Activated CD8-positive, alpha-beta memory T cell treated with anti-CD3 and anti-CD28 coated beads for 1 hour (primary cell): ENCODE measurements at regions not wholly inside any gene's neighbourhood (a gene's known extent, or its start where the extent isn't known, plus 50 kb on each side); places are given as distances from the start of the nearest gene placed in this dataset.

Source experiments
- DNase-seq, 2 donors: peaks; one replicate each; pipeline ENCODE4 v3.0.0-alpha.2; 2020; ENCODE audit warnings: low read depth in 1 of 2; ENCODE audit errors: extremely low read depth in 1 of 2

DNA sequence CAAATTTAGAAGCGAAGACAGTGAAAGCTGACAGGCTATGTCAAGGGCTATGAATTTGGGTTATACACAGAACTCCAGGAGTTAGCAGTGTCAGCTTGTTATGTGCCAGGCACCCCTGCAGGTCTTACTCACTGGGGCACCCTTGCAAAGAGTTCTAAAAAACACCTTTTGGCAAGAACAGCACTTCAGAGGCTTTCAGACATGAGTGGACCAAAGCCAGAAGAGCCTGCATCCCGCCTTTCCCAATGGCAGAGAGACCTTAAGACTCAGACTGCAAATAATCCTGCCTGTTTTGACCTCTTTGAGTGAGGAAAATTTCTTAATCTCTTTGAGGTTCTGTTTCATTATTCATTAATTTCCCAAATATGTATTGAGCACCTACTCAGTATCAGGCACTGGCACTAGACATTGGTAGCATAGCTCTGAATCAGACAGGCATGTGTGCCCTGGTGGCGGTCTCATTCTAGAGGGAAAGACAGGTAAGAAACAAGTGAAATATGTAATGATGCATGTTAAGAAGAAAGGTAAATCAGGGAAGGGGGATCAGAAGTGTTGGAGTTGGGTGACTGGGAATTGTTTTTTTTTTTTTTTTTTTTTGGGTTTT lies 280.0 kb downstream of the KBTBD8 start:
- no peak for DNase-seq

GRCh38 chr3:67286586-67286985 lies 288.5 kb downstream of the KBTBD8 start:
- no peak for DNase-seq

- DNase-seq, result no peak
Observed at GRCh38 chr3:67288466-67289106, 290.5 kb downstream of the KBTBD8 start.

- DNase-seq, result no peak
Observed at GRCh38 chr3:67289626-67290025, 291.5 kb downstream of the KBTBD8 start.

DNA sequence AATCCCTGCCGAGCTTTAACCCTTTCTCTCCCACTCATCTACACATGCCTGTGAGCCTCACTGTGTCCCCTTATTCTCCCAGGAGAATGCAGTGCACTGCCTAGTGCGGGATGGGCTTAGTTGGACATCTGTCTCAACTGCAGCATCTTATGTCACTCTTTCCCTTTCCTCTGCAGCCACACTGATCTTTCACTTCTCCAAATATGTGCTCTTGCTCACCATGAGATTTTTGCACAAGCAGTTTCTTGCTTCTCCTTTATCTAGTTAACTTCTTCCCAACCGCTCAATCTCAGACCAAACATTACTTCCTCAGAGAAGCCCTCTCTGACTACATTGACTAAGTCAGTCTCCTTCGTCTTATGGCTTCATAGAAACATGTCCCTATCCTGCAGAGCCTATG lies 292.3 kb downstream of the KBTBD8 start:
- DNase-seq, result no peak

- no peak for DNase-seq
Observed at GRCh38 chr3:67291287-67292252, 293.5 kb downstream of the KBTBD8 start.

- DNase-seq, result no peak
Observed at GRCh38 chr3:67292356-67293121, 294.4 kb downstream of the KBTBD8 start.

- DNase-seq, result no peak
Observed at GRCh38 chr3:67294341-67294740, 296.2 kb downstream of the KBTBD8 start.

DNA sequence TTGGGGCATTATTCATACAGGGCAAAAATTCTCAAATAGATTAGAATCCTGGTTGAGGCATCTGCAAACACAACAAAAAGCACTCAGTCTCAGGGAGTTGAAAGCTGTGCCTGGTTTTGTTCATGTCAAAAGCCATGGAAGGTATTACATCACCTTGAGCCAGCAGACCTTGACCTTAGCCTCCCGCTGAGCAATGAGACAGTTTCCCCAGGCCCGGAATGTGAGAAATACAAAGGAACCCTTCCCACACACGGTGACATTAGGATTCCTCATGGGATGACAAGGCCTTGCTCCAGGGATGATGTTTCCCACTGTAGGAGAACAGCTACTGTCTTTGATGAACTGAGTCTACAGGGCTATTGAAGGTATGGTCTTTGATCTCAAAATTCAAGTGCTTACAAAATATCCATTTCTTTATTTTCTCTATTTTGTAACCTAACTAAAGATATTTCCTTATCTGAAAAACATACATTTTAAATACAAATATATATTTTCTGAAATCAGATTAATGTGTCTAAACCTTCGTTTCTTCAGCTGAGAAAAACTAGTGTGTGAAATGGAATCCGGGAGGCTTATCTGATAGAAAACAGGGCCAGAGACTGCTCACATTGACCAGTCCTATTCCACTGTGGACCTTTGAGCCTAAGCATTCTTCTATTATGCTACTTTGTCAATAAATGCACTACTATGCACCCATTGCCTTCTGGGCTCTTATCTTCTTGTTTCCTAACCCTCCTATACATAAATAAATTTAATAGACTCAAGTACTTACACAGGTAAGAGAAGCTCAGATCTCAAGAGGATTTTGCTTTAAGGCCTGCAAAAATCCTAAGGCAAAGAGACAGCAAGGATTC lies 298.2 kb downstream of the KBTBD8 start:
- no peak for DNase-seq

DNA sequence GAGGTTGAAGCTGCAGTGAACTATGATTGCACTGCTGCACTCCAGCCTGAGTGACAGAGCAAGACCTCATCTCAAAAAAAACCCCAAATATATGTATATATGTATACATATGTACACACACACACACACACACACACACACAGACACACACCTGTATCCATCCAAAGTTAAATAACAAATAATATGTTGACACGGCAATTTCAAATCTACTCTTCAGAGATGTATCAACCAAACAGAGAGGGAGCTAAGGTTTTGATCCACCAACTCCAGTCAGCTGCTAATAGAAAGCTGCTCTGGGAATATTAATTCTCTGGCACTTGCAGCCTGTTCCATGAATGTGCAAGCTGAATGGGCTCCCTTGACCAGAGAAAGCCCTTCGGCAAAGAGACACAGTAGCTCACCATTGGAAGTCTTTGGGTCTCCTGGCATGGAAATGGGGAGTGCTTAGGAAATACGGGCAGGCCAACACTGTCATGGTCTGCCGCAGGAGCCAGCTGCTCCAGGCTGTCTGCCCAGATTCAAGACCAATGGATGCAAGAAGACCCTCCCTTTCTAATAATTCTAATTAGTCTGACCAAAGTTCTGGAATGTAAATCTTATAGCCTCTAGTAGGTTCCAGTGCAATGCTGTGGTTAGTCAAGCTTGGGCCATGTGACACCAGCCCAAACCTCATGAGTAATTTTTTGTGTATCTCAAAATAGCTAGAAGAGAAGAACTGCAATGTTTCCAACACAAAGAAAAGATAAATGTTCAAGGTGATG lies 299.8 kb downstream of the KBTBD8 start:
- no peak for DNase-seq

DNA sequence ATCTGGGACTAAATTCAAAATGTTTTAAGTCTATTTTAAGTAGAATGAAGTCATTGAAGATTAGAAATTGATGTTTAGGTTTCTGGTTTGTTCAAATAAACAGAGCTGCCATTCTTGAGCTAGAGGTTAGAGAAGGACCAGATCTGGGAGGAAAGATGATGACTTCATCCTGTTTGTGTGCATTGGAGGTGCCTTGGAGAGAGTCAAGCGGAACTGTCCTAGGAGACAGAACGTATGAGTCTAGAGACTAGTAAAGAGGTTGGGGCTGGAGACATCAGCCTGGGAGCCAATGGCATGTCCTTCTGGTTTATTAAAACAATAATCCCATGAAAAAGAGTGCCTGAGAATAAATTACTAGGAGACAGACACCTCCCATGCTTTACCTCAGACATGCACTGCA lies 303.4 kb downstream of the KBTBD8 start:
- DNase-seq, result no peak

- no peak for DNase-seq
Observed at GRCh38 chr3:67302489-67302888, 304.4 kb downstream of the KBTBD8 start.

DNA sequence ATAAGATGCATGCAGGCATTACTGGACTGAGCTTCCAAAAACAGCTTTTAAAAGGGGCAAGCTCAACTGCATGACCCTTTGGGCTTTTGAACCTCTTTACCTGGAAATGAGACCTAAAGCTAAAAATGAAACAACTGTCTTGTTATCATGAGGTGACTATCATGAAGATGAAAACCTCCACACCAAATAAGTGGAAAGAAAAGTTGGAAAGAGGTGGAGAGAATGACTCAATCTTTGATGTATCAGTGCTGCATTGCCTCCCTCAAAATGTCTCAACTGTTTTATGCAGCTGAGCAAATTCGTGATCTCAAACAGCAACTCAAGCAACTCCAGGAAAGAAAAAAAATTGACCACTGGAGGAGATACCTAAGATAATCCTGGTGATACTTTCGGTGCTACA lies 307.1 kb downstream of the KBTBD8 start:
- DNase-seq, result no peak

DNA sequence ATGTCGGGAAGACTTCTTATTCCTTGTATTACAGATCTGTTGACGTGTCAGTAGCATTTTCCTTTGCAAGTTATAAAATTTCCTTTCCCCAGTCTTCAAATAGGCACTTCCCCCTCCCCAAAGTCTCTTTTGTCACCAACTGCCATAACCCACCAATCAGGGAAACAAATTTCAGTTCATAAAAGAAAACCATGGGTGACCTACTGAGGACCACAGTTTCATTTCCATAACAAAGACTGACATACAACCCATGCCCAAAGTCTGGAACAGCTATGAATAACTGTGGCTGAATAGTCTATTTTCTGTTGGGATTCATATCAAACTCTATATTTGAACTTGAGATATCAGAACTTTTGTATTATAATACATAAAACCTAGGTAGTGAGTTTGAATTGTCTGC lies 307.8 kb downstream of the KBTBD8 start:
- DNase-seq, result no peak

DNA sequence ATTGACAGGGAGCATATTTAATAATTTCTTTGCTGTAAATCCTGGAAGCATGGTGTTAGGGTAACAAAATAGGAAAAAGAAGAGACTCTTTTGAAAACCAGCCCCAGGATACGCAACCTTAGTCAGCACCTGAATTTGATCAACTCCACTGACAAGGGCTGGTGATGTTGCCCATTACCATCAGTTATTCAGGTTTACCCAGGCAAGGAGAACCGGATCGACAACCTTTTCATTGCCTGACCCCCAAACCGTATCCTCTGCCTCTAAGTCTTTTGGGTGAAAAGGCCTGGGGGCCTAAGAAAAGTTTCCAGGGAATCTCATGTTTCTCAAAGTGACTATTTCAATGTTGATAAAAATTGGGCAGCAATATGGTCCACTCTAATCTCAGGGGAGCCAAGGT lies 313.3 kb downstream of the KBTBD8 start:
- DNase-seq, result no peak

DNA sequence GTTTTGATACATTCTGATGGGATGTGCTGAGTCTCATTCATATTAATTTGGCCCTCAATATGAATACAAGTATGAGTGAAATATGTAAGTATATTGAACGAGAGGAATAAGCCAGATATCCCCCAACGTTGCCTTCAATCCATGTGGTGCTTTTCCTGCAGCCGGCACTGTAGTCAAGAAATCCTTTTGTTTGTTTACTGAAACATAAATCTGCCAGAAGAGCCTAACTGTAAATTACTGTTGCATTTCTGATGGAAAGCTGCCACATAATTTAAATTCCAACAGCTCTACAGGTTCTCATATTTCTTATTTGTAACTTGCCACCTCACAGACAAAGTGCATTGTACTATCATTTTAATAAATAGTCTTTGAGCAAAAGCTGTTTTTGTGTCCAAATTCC lies 314.0 kb downstream of the KBTBD8 start:
- DNase-seq, result no peak

DNA sequence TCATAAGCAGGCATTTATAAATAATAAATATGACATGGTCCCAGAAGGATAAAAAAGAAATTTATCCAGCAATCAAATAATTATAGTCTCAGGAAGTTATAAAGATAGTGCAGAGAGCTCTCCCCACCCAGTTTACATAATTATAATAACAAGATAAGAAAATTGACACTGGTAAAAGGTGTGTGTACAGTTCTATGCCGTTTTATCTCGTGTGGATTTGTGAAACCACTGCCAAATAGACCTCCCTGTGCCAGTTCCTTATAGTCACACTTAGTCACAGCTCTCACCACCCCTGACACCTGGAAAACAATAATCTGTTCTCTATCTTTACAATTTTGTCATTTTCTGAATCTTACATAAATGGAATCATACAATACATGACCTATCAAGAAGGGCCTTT lies 320.1 kb downstream of the KBTBD8 start:
- DNase-seq, result no peak

DNA sequence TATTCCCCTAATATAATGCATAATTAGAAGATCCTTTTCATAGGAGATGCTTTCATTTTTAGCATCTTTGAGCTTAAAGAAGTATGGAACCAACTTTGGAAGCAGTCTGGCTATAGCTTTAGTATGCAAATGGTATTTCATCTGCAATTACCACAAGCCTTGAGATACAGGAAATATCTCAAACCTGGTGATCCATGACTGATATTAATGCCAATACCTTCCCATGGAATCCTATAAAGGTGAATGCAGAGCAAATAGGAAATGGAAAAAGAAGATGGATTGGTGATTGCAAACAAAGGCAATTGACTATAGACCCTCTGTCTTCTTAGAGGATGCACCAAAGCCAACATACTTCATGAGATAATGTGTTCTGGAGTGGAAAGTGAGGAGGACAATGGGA lies 326.4 kb downstream of the KBTBD8 start:
- no peak for DNase-seq
